Breast epithelium (tissue), 3 donors: ENCODE measurements at regions not wholly inside any gene's neighbourhood (a gene's known extent, or its start where the extent isn't known, plus 50 kb on each side); places are given as distances from the start of the nearest gene placed in this dataset.

Source experiments
- POLR2A ChIP-seq: fragments of 450-650 bp; IDR thresholded peaks from one replicate; pipeline ENCODE4 v1.6.1; 2016; ENCODE audit warnings: antibody characterized with exemption, mild to moderate bottlenecking, moderate library complexity
- POLR2AphosphoS5 ChIP-seq, 3 donors: sonication (generic); formaldehyde crosslinking; IDR thresholded peaks; one replicate each; pipeline ENCODE4 v1.6.1; 2017; ENCODE audit warnings: antibody characterized with exemption in 3 of 3
- TF ChIP-seq, protein P1 (sequence below), 3 donors: fragments of 450-650 bp; IDR thresholded peaks; one replicate each; pipeline ENCODE4 v1.5.1; 2016 to 2017; ENCODE audit warnings: antibody characterized with exemption in 3 of 3, mild to moderate bottlenecking in 3 of 3, moderate library complexity in 3 of 3

GRCh38 chr12:124719231-124719630, 144.4 kb downstream of the SCARB1 start:
- TF ChIP-seq, protein P1, sequence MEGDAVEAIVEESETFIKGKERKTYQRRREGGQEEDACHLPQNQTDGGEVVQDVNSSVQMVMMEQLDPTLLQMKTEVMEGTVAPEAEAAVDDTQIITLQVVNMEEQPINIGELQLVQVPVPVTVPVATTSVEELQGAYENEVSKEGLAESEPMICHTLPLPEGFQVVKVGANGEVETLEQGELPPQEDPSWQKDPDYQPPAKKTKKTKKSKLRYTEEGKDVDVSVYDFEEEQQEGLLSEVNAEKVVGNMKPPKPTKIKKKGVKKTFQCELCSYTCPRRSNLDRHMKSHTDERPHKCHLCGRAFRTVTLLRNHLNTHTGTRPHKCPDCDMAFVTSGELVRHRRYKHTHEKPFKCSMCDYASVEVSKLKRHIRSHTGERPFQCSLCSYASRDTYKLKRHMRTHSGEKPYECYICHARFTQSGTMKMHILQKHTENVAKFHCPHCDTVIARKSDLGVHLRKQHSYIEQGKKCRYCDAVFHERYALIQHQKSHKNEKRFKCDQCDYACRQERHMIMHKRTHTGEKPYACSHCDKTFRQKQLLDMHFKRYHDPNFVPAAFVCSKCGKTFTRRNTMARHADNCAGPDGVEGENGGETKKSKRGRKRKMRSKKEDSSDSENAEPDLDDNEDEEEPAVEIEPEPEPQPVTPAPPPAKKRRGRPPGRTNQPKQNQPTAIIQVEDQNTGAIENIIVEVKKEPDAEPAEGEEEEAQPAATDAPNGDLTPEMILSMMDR (IDR thresholded peaks at IDR 0.05): no peak
- TF ChIP-seq POLR2A: no peak
- no peak for TF ChIP-seq POLR2AphosphoS5 (IDR thresholded peaks at IDR 0.05)
